Activated CD4-positive, alpha-beta memory T cell treated with anti-CD3 and anti-CD28 coated beads for 36 hours (primary cell): ENCODE measurements at regions not wholly inside any gene's neighbourhood (a gene's known extent, or its start where the extent isn't known, plus 50 kb on each side); places are given as distances from the start of the nearest gene placed in this dataset.

Experiments
- CTCF ChIA-PET: fragments of 350-600 bp; sonication (Branson Sonifier 250); formaldehyde crosslinking; loops from one replicate; lab custom pipeline; 2021; ENCODE audit warnings: antibody characterized with exemption, inconsistent platforms; lab: Charles Lee
- POLR2A ChIA-PET: fragments of 350-600 bp; sonication (Branson Sonifier 250); formaldehyde crosslinking; loops from one replicate; lab custom pipeline; 2021; ENCODE audit warnings: antibody characterized with exemption; lab: Charles Lee
- DNase-seq: peaks from one replicate; pipeline ENCODE4 v3.0.0-alpha.2; 2020
- H3K27ac Mint-ChIP-seq: one replicate; pipeline ENCODE4 v1.8.0; 2021; ENCODE audit warnings: mixed read lengths
- H3K27me3 Mint-ChIP-seq: one replicate; pipeline ENCODE4 v1.8.0; 2021; ENCODE audit warnings: mixed read lengths
- H3K36me3 Mint-ChIP-seq: one replicate; pipeline ENCODE4 v1.8.0; 2021; ENCODE audit warnings: mixed read lengths
- H3K4me1 Mint-ChIP-seq: one replicate; pipeline ENCODE4 v1.8.0; 2021; ENCODE audit warnings: low read depth, mixed read lengths
- H3K4me3 Mint-ChIP-seq: one replicate; pipeline ENCODE4 v1.8.0; 2021; ENCODE audit warnings: mild to moderate bottlenecking, mixed read lengths
- H3K9me3 Mint-ChIP-seq: one replicate; pipeline ENCODE4 v1.8.0; 2021; ENCODE audit warnings: mixed read lengths
- intact Hi-C: fragments of 100-400 bp; cut with micrococcal nuclease; formaldehyde crosslinking; loops from one replicate; pipeline ENCODE4 v1.15.1; 2023

DNA sequence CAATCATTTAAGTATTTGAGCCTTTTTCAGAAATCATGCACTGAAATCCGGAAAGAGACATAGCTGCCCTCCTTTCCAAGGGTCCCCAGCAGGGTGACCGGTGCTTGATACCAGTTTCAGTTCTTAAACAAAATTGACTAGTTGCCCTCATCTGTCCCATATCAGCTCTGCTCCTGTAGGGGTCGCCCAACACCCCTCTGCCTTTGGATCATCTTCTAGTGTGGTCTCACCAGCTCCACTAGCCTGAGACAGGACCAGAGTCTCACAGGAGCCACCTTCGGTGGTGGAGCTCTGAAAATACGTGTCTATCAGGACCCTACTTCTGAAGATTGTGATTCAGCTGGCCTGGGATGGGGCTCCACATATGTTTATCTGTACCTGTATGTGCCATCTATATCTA, 428.2 kb downstream of the ENC1 start:
- H3K4me1 Mint-ChIP-seq = no peaks in the 10 kb centered on the region
- no peaks in the 10 kb centered on the region for H3K9me3 Mint-ChIP-seq
- H3K27me3 Mint-ChIP-seq = peaks cover 6% of the 10 kb centered on the region
- no peak overlapping the region for H3K4me3 Mint-ChIP-seq
- intact Hi-C loops = no loop called here
- CTCF ChIA-PET = interaction anchor here (0.5 to 1.0 kb wide), 3 partner anchors 233 to 437 kb away, joined by 3 read pairs; no protein-coding TSS in a partner anchor
- no peaks in the 10 kb centered on the region for H3K36me3 Mint-ChIP-seq
- H3K27ac Mint-ChIP-seq = no peak overlapping the region
- POLR2A ChIA-PET = no interaction called here
- no peak for DNase-seq

DNA sequence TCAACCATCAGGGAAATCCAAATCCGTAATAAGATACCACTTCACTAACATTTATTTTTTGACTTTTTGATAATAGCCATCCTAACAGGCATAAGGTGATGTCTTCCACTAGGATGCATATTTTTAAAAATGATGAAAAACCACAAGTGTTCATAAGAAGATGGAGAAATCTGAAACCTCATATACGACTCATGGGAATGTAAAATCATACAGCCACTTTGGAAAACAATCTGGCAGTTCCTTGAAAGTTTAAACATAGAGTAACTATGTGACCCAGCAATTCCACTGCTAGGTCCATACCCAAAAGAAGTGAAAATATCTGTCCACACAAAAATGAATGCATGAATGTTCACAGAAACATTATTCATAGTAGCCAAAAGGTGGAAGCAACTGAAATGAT, 431.0 kb downstream of the ENC1 start:
- intact Hi-C loops = loop anchor here (10.0 kb wide), 1 partner anchor 435 kb away; the partner anchor contains the start of gene ENC1
- ChIA-PET POLR2A (no interaction called here), CTCF (no interaction called here)
- no peaks in the 10 kb centered on the region for H3K36me3 Mint-ChIP-seq
- H3K4me1 Mint-ChIP-seq = no peaks in the 10 kb centered on the region
- no peaks in the 10 kb centered on the region for H3K9me3 Mint-ChIP-seq
- peaks cover 14% of the 10 kb centered on the region for H3K27me3 Mint-ChIP-seq
- H3K4me3 Mint-ChIP-seq = no peak overlapping the region
- no peak overlapping the region for H3K27ac Mint-ChIP-seq
- no peak for DNase-seq

DNA sequence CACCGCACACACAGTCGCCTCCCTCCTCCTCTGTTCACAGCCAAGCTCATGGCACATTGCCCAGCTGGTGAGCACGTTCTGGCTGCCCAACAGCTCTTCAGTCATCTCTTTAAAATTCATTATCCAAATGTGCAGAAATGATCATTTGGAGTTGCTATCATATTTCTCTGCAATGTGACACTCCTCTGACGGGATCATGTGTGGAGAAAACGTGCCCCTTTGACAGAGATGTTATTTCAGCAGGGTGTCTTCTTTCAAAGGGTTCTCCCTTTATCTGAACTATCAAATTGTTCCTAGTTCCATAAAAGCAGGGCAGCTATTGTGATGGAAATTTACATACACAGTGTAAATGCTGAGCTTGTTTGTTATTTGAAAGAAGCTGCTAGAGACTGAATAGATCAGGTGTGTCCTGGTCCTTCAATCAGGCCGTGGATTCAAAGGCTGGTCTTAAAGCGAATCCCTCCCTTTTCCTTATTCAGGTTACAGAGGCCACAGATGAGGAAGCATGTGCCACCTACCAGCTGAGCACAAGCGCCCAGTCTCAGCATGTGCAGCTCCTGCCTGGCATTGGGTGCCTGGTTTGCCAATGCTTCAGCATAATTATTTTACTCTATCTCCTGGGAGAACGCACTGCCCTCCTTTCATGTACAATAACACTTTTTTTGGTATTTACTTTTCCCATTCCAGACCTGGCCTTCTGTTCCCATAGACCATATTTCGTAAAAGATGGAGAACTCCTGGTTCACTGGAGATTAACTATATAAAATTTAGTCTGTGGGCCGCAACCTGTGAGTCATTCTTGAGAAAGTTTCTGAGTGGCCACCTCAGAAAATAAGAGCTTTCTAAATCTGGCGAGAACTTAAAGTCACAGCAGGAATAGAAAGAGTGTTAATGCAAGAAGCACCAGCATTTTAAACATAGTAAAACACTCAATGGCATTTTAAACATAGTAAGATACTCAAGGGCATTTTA, 433.7 kb downstream of the ENC1 start:
- Mint-ChIP-seq H3K27me3 (peaks cover 16% of the 10 kb centered on the region), H3K36me3 (no peaks in the 10 kb centered on the region), H3K27ac (no peak overlapping the region), H3K4me1 (peaks cover 2% of the 10 kb centered on the region), H3K4me3 (no peak overlapping the region), H3K9me3 (no peaks in the 10 kb centered on the region)
- ChIA-PET CTCF (no interaction called here), POLR2A (no interaction called here)
- no peak for DNase-seq
- intact Hi-C loops = loop anchor here (10.0 kb wide), 1 partner anchor 438 kb away; the partner anchor contains the start of gene ENC1

DNA sequence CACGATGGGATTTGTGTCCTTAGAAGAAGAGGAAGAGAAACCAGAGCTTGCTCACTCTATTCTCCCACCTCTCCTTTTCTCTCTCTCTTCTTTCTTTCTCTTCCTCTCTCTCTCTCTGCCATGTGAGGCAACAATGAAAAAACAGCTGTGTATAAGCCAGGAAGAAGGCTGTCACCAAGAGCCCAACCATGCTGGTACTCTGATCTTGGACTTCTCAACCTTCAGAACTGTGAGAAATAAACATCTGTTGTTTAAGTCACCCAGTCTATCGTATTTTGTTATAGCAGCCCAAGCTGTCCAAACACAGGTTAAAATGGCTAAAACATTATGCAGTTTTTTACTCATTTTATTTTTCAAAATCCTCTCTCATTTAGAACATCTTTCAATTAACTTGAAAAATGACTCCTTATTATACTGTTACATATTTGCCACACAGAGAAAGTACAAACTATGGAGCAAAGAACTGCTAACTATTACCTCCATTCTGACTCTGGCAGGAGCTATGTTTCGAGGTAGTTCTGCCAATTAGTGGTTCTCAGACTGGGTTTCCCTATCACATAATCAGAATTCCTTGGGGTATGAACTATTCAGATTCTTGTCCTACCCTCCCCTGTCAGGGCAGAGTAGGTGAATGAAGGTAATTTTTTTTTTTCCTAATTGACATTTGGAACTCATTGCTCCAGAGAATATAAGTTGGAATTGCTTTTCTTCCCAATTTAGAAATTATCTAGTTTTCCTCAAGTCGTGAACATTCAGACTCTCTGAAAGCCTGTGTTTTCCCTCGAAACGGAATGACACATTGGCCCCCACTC, 434.6 kb downstream of the ENC1 start:
- Mint-ChIP-seq H3K4me1 (peaks cover 10% of the 10 kb centered on the region), H3K4me3 (no peak overlapping the region), H3K36me3 (no peaks in the 10 kb centered on the region), H3K27ac (no peak overlapping the region), H3K9me3 (no peaks in the 10 kb centered on the region), H3K27me3 (peaks cover 15% of the 10 kb centered on the region)
- intact Hi-C loops = loop anchor here (10.0 kb wide), 1 partner anchor 439 kb away; the partner anchor contains the start of gene ENC1
- ChIA-PET CTCF (no interaction called here), POLR2A (no interaction called here)
- DNase-seq = no peak

DNA sequence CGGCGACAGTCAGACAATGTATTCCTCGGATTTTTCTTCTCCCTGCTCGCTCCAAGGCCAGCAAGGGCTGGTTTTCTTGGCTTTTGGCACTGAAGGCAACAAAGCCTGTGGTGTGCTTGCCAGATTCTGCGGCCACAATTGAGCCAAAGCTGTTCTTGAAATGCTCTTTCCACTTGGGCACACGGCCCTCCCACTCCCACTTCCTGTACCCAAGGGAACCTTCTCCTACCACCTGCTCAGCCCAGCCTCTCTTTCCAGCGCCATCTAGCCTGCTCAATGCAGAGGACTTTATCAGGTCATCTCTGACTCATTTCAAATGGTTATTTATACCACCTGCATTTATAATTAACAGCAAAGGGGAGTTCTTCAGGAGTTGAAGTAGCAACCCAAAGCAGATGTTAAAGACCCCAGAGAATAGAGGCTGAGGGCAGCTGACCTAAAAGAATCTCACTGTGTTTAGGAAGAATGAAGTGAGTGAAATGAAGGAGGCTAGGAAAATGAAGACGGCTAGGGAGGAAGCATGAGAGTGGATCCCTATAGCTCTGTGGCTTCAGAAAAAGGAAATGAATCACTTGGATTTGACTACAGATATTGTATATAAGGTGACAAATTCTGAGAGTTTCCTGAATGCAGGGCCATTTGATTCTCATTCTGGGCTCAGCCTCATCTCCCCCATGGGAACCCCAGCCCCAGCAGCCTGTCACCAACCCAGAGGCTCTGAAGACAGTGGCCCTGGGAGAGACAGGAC, 439.0 kb downstream of the ENC1 start:
- DNase-seq = peak; percentile 15
- H3K4me3 Mint-ChIP-seq = no peak overlapping the region
- POLR2A ChIA-PET = interaction anchor here (0.6 kb wide), 1 partner anchor 16 kb away, joined by 3 read pairs; no protein-coding TSS in a partner anchor
- intact Hi-C loops = loop anchor here (10.0 kb wide), 1 partner anchor 443 kb away; the partner anchor contains the start of gene ENC1
- H3K9me3 Mint-ChIP-seq = no peaks in the 10 kb centered on the region
- CTCF ChIA-PET = no interaction called here
- no peaks in the 10 kb centered on the region for H3K36me3 Mint-ChIP-seq
- no peak overlapping the region for H3K27ac Mint-ChIP-seq
- peaks cover 13% of the 10 kb centered on the region for H3K4me1 Mint-ChIP-seq
- peaks cover 10% of the 10 kb centered on the region for H3K27me3 Mint-ChIP-seq

DNA sequence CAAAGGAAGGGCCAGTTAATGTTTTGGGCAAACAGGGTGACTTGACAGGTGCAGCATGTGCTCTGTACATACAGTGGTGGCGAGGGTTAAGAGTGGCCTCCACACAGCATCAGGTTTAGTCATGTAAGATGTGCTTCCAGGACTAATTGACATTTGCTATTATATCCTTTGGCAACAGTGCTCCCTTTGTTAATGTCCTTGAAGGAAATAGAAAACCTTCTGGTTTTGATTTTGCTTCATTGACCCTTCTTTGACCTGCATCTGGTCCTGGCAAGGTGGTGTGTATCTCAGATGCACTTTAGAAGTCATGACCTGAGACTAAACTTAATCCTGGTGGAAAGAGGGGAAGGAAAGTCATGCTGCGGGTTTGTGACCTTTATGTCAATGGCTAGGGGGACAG, 440.0 kb downstream of the ENC1 start:
- CTCF ChIA-PET = no interaction called here
- H3K4me1 Mint-ChIP-seq = peaks cover 13% of the 10 kb centered on the region

DNA sequence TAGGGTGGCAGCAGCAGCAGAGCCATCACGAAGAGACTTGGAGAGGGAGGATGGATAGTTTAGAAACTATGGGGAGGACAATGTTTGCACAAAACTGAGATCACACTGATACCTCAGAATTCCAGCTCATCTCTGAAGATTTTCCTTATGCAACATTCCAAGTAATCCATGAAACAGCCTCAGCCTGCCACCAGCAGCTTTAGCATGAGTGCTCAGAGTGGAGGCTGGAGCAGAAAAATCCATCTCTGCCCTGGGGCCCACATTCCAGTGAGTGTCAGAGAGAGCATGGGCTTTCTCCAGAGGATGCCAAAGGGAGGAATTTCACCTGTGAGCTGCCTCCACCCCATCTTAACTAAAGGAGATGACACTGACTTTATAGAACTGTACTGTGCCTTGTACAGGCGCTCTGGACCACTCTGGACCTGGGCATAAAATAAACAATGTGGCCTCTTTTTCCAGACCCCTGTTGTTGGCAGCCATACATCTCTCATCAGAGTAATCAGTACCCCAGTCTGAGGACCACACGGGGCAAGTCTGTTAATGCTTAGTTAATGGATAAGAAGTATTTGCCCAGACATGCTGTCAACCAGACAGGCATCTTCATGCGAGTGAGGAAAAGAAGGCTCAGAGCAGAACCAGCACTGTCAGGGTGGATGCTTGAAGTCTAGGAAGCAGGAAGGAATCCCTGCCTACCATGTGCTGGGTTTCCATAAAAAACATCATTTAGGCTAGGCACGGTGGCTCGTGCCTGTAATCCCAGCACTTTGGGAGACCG, 440.9 kb downstream of the ENC1 start:
- ChIA-PET CTCF (no interaction called here), POLR2A (no interaction called here)
- Mint-ChIP-seq H3K27me3 (peaks cover 9% of the 10 kb centered on the region), H3K9me3 (no peaks in the 10 kb centered on the region), H3K36me3 (no peaks in the 10 kb centered on the region), H3K27ac (no peak overlapping the region), H3K4me1 (peaks cover 13% of the 10 kb centered on the region), H3K4me3 (no peak overlapping the region)
- DNase-seq = no peak
- intact Hi-C loops = loop anchor here (10.0 kb wide), 1 partner anchor 445 kb away; the partner anchor contains the start of gene ENC1

More for the DNA sequence above, 440.0 kb downstream of the ENC1 start:
- POLR2A ChIA-PET = no interaction called here
- no peak overlapping the region for H3K27ac Mint-ChIP-seq
- intact Hi-C loops = loop anchor here (10.0 kb wide), 1 partner anchor 444 kb away; the partner anchor contains the start of gene ENC1
- H3K4me3 Mint-ChIP-seq = no peak overlapping the region
- no peak for DNase-seq
- H3K27me3 Mint-ChIP-seq = peaks cover 11% of the 10 kb centered on the region
- H3K36me3 Mint-ChIP-seq = no peaks in the 10 kb centered on the region
- H3K9me3 Mint-ChIP-seq = no peaks in the 10 kb centered on the region

DNA sequence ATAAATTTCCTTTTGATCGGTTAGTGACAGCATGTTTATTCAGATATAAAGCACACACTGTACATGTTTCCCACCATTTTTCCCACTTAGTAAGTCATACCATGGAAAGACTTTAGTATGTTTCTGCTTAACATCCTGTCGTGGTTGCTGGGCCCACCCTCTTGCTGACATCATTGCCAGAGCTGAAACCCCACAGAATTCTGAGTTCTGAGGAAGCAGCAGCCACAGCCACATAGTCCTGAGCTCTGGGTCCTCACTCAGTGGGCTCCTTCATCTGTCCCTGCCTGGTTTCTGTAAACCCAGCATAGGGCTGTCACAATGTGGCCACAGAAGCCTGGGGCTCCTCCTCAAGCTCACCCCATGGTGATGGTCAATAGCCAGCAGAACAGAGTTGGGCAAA, 441.5 kb downstream of the ENC1 start:
- H3K4me1 Mint-ChIP-seq = peaks cover 13% of the 10 kb centered on the region
- H3K36me3 Mint-ChIP-seq = no peaks in the 10 kb centered on the region
- intact Hi-C loops = no loop called here
- peaks cover 9% of the 10 kb centered on the region for H3K27me3 Mint-ChIP-seq
- ChIA-PET CTCF (no interaction called here), POLR2A (no interaction called here)
- H3K27ac Mint-ChIP-seq = no peak overlapping the region
- DNase-seq = peak; percentile 45
- H3K4me3 Mint-ChIP-seq = no peak overlapping the region
- H3K9me3 Mint-ChIP-seq = no peaks in the 10 kb centered on the region

DNA sequence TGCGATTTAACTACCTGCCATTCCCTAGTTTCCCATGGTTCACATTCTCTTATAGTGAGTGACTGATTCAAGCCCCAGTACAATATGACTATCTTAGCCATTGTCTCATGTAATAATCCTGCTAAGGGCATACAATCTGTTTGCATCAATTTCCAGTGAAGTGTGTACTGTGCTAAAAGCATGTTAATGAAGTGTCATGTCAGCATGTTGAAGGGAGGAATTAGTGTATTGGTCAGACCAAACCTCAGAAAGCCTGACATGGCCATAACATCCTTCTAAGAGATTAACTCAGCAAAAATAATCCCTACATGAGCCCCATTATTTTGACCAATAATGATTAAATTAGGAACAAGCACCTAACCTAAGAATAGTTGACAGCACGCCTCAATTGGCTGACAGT, 442.4 kb downstream of the ENC1 start:
- H3K9me3 Mint-ChIP-seq = no peaks in the 10 kb centered on the region
- ChIA-PET POLR2A (no interaction called here), CTCF (no interaction called here)
- DNase-seq = no peak
- intact Hi-C loops = no loop called here
- peaks cover 13% of the 10 kb centered on the region for H3K4me1 Mint-ChIP-seq
- no peak overlapping the region for H3K27ac Mint-ChIP-seq
- H3K4me3 Mint-ChIP-seq = no peak overlapping the region
- no peaks in the 10 kb centered on the region for H3K36me3 Mint-ChIP-seq
- peaks cover 7% of the 10 kb centered on the region for H3K27me3 Mint-ChIP-seq

DNA sequence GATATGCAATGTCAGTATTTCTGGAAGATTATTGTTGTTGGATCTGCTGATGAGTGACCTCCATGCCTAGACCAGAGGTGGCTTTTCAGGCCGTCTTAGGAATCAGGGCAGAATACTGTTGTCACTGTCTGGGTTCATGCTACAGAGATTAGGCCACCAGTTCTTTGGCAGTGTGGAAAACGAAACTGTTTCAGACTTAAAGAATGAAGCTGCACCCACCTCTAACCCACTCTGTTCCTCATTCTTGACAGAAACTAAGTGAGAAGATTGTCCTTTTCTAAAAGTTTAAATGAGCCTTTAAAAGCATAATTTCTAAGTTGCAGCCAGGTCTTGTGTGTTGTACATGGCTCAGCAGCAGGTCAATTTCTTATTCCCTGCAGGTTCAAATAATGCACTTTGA, 444.3 kb downstream of the ENC1 start:
- no peak for DNase-seq
- no peaks in the 10 kb centered on the region for H3K36me3 Mint-ChIP-seq
- intact Hi-C loops = no loop called here
- ChIA-PET POLR2A (no interaction called here), CTCF (no interaction called here)
- no peak overlapping the region for H3K27ac Mint-ChIP-seq
- peaks cover 13% of the 10 kb centered on the region for H3K27me3 Mint-ChIP-seq
- H3K9me3 Mint-ChIP-seq = no peaks in the 10 kb centered on the region
- peaks cover 4% of the 10 kb centered on the region for H3K4me1 Mint-ChIP-seq
- no peak overlapping the region for H3K4me3 Mint-ChIP-seq

DNA sequence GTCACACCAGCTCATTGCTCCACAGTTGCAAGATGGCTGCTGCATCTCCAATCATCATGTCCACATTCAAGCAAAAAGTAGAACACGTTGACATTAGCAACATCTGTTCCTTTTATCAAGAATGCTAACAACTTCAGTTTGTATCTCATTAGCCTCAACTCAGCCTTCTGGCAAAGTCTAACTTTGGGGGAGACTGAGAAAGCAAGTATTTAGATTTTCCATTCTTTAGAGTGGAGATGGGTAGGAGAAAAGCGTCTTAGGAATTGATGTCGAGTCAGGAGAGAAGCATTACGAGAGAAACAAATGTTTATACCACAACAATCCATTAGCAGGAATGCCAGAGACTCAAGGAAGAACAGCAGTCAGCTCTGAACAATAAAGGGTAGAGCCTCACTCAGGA, 446.3 kb downstream of the ENC1 start:
- no peaks in the 10 kb centered on the region for H3K36me3 Mint-ChIP-seq
- POLR2A ChIA-PET = no interaction called here
- H3K4me1 Mint-ChIP-seq = peaks cover 1% of the 10 kb centered on the region
- no peak overlapping the region for H3K27ac Mint-ChIP-seq
- H3K9me3 Mint-ChIP-seq = no peaks in the 10 kb centered on the region
- CTCF ChIA-PET = no interaction called here
- no peak overlapping the region for H3K4me3 Mint-ChIP-seq
- DNase-seq = no peak
- peaks cover 13% of the 10 kb centered on the region for H3K27me3 Mint-ChIP-seq
- intact Hi-C loops = no loop called here
